ENCODE measurements at regions not wholly inside any gene's neighbourhood (a gene's known extent, or its start where the extent isn't known, plus 50 kb on each side); places are given as distances from the start of the nearest gene placed in this dataset.

DNA sequence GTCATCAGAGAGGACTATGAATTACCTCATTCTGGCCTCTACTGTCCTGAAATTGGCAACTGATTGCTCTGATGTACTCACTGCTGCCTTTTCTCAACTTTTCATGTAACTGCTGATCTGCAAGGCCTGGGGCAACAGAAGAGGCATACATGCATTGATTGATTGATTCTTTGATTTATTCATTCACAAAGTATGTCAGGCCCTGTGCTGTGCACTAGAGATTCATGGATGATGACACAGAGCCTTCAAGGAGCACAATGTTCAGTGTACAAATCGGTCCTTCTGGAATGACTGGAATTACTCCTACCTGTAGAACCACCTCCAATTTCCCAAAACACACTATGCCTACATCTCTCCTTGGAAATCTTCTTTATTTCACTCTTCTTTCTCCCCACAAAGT, 111.3 kb downstream of the LRATD1 start:
- intact Hi-C loops (cut with DNase I; ENCODE audit: low total_unique reads), result no loop called here
- Histone ChIP-seq H3K9me3 (peaks cover 0 to 23% (median 0%) of the 10 kb centered on the region in 8 donors), H3K36me3 (no peaks in the 10 kb centered on the region), H3K27me3 (replicated peaks in 1 of 7) (no peaks in the 10 kb centered on the region), H3K4me3 (no peak overlapping the region), H3K27ac (no peak overlapping the region), H3K4me1 (no peaks in the 10 kb centered on the region)
- no peak for DNase-seq
- TF ChIP-seq, protein P1, sequence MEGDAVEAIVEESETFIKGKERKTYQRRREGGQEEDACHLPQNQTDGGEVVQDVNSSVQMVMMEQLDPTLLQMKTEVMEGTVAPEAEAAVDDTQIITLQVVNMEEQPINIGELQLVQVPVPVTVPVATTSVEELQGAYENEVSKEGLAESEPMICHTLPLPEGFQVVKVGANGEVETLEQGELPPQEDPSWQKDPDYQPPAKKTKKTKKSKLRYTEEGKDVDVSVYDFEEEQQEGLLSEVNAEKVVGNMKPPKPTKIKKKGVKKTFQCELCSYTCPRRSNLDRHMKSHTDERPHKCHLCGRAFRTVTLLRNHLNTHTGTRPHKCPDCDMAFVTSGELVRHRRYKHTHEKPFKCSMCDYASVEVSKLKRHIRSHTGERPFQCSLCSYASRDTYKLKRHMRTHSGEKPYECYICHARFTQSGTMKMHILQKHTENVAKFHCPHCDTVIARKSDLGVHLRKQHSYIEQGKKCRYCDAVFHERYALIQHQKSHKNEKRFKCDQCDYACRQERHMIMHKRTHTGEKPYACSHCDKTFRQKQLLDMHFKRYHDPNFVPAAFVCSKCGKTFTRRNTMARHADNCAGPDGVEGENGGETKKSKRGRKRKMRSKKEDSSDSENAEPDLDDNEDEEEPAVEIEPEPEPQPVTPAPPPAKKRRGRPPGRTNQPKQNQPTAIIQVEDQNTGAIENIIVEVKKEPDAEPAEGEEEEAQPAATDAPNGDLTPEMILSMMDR (IDR thresholded peaks at IDR 0.05 in 8 of 11, conservative IDR thresholded peaks at IDR 0.05 in 3 of 11), result no peak
- TF ChIP-seq POLR2AphosphoS5 (IDR thresholded peaks at IDR 0.05), result no peak
- TF ChIP-seq POLR2A (IDR thresholded peaks at IDR 0.05), result no peak
- WGBS, 5 donors, result 74 to 100% (median 82%) methylated on average over 1 of the region's 1 CpG

DNA sequence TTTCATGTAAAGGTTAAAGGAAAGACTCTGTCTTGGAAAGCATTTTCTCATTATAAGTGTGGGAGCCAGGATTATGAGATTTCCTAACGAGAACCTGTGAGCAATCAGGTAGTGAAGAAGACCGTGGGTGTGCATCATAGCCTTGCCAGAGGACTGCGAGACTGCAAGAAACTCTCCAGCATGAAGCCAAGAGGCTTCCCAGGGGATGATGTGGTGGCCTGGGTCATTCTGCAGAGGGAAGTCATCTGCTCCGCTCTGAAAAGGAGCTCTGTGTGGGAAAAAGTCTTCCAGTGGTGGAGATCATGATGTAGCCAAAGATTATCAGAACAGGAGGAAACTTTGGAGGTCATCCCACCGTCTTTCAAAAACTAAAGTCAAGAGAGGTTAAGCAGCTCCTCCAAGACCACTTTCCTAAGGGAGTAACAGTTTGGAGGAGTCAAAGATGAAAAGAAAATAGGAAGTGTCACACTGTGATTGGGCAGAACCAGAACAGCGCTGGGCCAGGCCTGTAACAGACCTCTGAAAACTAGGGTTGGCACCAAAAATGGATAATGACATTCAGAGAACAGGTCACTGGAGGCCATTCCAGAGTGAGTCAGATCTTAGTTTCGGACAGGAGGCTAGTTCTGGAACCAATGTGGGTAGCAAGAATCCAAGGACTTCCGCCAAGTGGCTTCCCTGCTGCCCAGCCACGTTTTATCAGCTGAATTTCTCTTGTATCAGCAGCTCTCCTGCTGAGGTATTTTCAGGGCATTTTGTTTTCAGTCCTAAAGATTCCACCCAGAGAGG, 113.0 kb downstream of the LRATD1 start:
- no peak overlapping the region for H3K27ac ChIP-seq
- intact Hi-C loops (cut with DNase I; ENCODE audit: low total_unique reads), result no loop called here
- no peaks in the 10 kb centered on the region for H3K36me3 ChIP-seq
- no peak for DNase-seq
- TF ChIP-seq POLR2A (IDR thresholded peaks at IDR 0.05) (no peak), POLR2AphosphoS5 (IDR thresholded peaks at IDR 0.05) (no peak)
- TF ChIP-seq, protein P1 (IDR thresholded peaks at IDR 0.05 in 8 of 11, conservative IDR thresholded peaks at IDR 0.05 in 3 of 11), result no peak
- no peaks in the 10 kb centered on the region for H3K27me3 ChIP-seq (replicated peaks in 1 of 7)
- WGBS, 5 donors, result 77 to 87% (median 78%) methylated on average over 9 of the region's 9 CpGs
- peaks cover 0 to 32% (median 0%) of the 10 kb centered on the region in 8 donors for H3K9me3 ChIP-seq
- no peaks in the 10 kb centered on the region for H3K4me1 ChIP-seq
- no peak overlapping the region for H3K4me3 ChIP-seq

DNA sequence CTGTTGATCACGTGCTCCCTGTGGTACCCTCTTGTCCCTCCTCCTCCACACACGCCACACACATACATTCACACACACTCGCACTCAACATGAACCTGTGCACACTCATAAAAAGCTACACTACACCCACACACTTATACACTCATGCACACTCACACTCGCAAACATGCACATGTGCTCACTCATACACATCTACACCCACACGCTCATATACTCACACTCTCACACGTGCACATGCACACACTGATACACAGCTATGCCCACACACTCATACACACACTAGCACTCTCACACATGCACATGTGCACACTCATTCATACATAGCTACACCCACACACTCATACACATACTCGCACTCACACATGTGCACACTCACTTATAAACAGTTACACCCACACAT, 113.6 kb downstream of the LRATD1 start:
- no peak overlapping the region for H3K4me3 ChIP-seq
- 88 to 95% (median 93%) methylated on average over 7 of the region's 7 CpGs for WGBS, 5 donors

DNA sequence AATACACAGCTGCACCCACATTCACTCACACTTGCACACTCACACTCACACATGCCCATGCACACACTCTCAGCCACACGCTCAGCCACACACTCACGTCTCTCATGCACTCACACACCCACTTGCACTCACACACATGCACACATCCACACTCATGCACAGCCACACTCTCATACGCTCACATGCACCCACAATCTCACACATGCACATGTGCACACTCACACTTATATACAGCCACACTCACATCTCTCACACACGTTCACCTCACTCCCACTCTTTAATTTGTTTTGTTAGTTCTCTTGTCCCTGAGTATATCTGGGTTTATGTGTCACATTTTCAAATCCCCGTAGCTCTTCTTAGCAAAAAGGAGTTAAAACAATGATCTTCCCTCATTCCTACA, 114.9 kb downstream of the LRATD1 start:
- DNase-seq, result no peak
- Histone ChIP-seq H3K4me3 (no peak overlapping the region), H3K4me1 (no peaks in the 10 kb centered on the region), H3K36me3 (no peaks in the 10 kb centered on the region), H3K27me3 (replicated peaks in 1 of 7) (no peaks in the 10 kb centered on the region), H3K27ac (no peak overlapping the region), H3K9me3 (peaks cover 0 to 32% (median 0%) of the 10 kb centered on the region in 8 donors)
- TF ChIP-seq POLR2AphosphoS5 (IDR thresholded peaks at IDR 0.05), result no peak
- TF ChIP-seq POLR2A (IDR thresholded peaks at IDR 0.05), result no peak
- TF ChIP-seq, protein P1 (IDR thresholded peaks at IDR 0.05 in 8 of 11, conservative IDR thresholded peaks at IDR 0.05 in 3 of 11), result no peak
- 87 to 97% (median 88%) methylated on average over 5 of the region's 5 CpGs for WGBS, 5 donors
- intact Hi-C loops (cut with DNase I; ENCODE audit: low total_unique reads), result no loop called here

More for the DNA sequence above, 113.6 kb downstream of the LRATD1 start:
- no peak for DNase-seq
- H3K36me3 ChIP-seq, result no peaks in the 10 kb centered on the region
- H3K9me3 ChIP-seq, result peaks cover 0 to 32% (median 0%) of the 10 kb centered on the region in 8 donors
- no peaks in the 10 kb centered on the region for H3K27me3 ChIP-seq (replicated peaks in 1 of 7)
- H3K4me1 ChIP-seq, result no peaks in the 10 kb centered on the region
- TF ChIP-seq, protein P1 (IDR thresholded peaks at IDR 0.05 in 8 of 11, conservative IDR thresholded peaks at IDR 0.05 in 3 of 11), result no peak
- TF ChIP-seq POLR2AphosphoS5 (IDR thresholded peaks at IDR 0.05), result no peak
- TF ChIP-seq POLR2A (IDR thresholded peaks at IDR 0.05), result no peak
- intact Hi-C loops (cut with DNase I; ENCODE audit: low total_unique reads), result no loop called here
- H3K27ac ChIP-seq, result no peak overlapping the region
